ENCODE measurements at regions not wholly inside any gene's neighbourhood (a gene's known extent, or its start where the extent isn't known, plus 50 kb on each side); places are given as distances from the start of the nearest gene placed in this dataset.

DNA sequence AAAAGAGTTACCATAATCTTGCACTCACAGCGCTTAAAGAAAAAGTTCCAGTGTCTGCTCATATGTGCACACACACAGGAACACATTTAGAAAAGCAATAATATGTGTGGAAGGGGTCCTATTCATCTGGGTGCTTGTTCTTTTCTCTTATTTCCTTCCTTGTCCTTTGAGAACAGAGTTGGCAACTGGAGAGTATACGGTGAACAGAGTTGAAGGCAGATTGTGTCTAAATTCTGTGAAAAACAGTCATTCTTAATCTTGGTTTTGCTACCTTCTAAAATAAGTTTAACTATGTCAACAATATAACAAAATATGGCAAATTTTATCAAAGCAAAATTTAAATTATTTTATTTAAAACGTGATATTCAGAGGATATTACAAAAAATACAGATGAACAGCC, 365.1 kb upstream of the NOCT start:
- no peak overlapping the region for H3K4me2 ChIP-seq (ENCODE audit: unreplicated experiment)
- H3F3A ChIP-seq (ENCODE audit: insufficient read depth) = 0 out of 2 replicates have a peak, but pooled peaks cover 9% of the 10 kb centered on the region
- no peaks in the 10 kb centered on the region for H3K27me3 ChIP-seq (replicated peaks; ENCODE audit: insufficient read depth)
- H3K9ac ChIP-seq = no peak overlapping the region
- no peaks in the 10 kb centered on the region for H3K9me2 ChIP-seq (ENCODE audit: insufficient read depth)
- H3K4me3 ChIP-seq = no peak overlapping the region
- DNase-seq = no peak
- no peak overlapping the region for H2AFZ ChIP-seq
- no peaks in the 10 kb centered on the region for H4K20me1 ChIP-seq (ENCODE audit: insufficient read depth)
- H3K27ac ChIP-seq = peak overlapping the region; percentile 33; the same call in 1 of the 2 replicates
- no peak for TF ChIP-seq EZH2 (IDR thresholded peaks at IDR 0.05; ENCODE audit: insufficient read depth, poor library complexity, severe bottlenecking)
- no peak for TF ChIP-seq EZH2phosphoT487 (IDR thresholded peaks at IDR 0.05; ENCODE audit: insufficient read depth, low read depth)
- H3K36me3 ChIP-seq (ENCODE audit: low read depth) = no peaks in the 10 kb centered on the region
- no peaks in the 10 kb centered on the region for H3K79me2 ChIP-seq (ENCODE audit: insufficient read depth)
- peaks cover 16% of the 10 kb centered on the region for H3K4me1 ChIP-seq (ENCODE audit: insufficient read depth)
- WGBS, 2 experiments (ENCODE audit: low coverage in 1 of 2, low lambda C conversion rate in 2 of 2, missing lambda C conversion rate in 2 of 2) = 61 to 63% methylated on average over 3 of the region's 3 CpGs
- H3K9me3 ChIP-seq (ENCODE audit: low read depth) = no peaks in the 10 kb centered on the region
- in situ Hi-C loops (cut with MboI) = loop anchor here (25.0 kb wide), 1 partner anchor 1538 kb away; no protein-coding TSS in a partner anchor

DNA sequence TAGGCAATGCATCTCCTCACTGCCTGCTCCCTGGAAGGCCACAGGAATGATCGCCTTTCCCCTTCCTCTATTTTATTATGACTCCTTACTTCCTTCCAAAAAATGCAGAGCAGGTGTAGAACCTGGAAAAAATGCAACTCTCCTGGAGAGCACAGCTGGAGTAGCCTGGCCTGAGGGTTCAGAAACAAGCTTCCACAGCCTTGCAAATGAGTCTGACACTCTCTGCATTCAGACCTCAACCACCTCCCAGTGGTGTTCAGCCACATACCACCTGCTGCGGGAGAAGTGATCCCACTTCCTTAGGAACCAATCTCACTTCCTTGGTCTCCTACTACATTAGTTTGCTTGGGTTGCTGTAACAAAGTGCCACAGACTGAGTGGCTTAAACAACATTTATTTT, 368.1 kb upstream of the NOCT start:
- no peaks in the 10 kb centered on the region for H3K27me3 ChIP-seq (replicated peaks; ENCODE audit: insufficient read depth)
- no peak for TF ChIP-seq EZH2 (IDR thresholded peaks at IDR 0.05; ENCODE audit: insufficient read depth, poor library complexity, severe bottlenecking)
- TF ChIP-seq EZH2phosphoT487 (IDR thresholded peaks at IDR 0.05; ENCODE audit: insufficient read depth, low read depth) = no peak
- WGBS, 2 experiments (ENCODE audit: low coverage in 1 of 2, low lambda C conversion rate in 2 of 2, missing lambda C conversion rate in 2 of 2) = 68 to 81% methylated on average over 2 of the region's 2 CpGs

GRCh38 chr4:138646383-138646782, 369.2 kb upstream of the NOCT start:
- Histone ChIP-seq H3K9me2 (ENCODE audit: insufficient read depth) (no peaks in the 10 kb centered on the region), H4K20me1 (ENCODE audit: insufficient read depth) (no peaks in the 10 kb centered on the region), H3K36me3 (ENCODE audit: low read depth) (no peaks in the 10 kb centered on the region), H2AFZ (no peak overlapping the region), H3K4me1 (ENCODE audit: insufficient read depth) (peaks cover 28% of the 10 kb centered on the region), H3K79me2 (ENCODE audit: insufficient read depth) (no peaks in the 10 kb centered on the region), H3K27me3 (replicated peaks; ENCODE audit: insufficient read depth) (no peaks in the 10 kb centered on the region), H3K27ac (no peak overlapping the region), H3F3A (ENCODE audit: insufficient read depth) (peaks cover 20% of the 10 kb centered on the region; the same call in 1 of the 2 replicates), H3K9ac (no peak overlapping the region), H3K9me3 (ENCODE audit: low read depth) (no peaks in the 10 kb centered on the region), H3K4me2 (ENCODE audit: unreplicated experiment) (no peak overlapping the region), H3K4me3 (no peak overlapping the region)
- DNase-seq = no peak
- TF ChIP-seq EZH2phosphoT487 (IDR thresholded peaks at IDR 0.05; ENCODE audit: insufficient read depth, low read depth) (no peak), EZH2 (IDR thresholded peaks at IDR 0.05; ENCODE audit: insufficient read depth, poor library complexity, severe bottlenecking) (no peak)
- in situ Hi-C loops (cut with MboI) = no loop called here
- 68 to 76% methylated on average over 4 of the region's 4 CpGs for WGBS, 2 experiments (ENCODE audit: low coverage in 1 of 2, low lambda C conversion rate in 2 of 2, missing lambda C conversion rate in 2 of 2)

More for the DNA sequence above, 368.1 kb upstream of the NOCT start:
- no peak overlapping the region for H3K27ac ChIP-seq
- H4K20me1 ChIP-seq (ENCODE audit: insufficient read depth) = no peaks in the 10 kb centered on the region
- H2AFZ ChIP-seq = no peak overlapping the region
- no peaks in the 10 kb centered on the region for H3K9me3 ChIP-seq (ENCODE audit: low read depth)
- H3K4me2 ChIP-seq (ENCODE audit: unreplicated experiment) = no peak overlapping the region
- no peaks in the 10 kb centered on the region for H3K9me2 ChIP-seq (ENCODE audit: insufficient read depth)
- peaks cover 29% of the 10 kb centered on the region for H3K4me1 ChIP-seq (ENCODE audit: insufficient read depth)
- H3F3A ChIP-seq (ENCODE audit: insufficient read depth) = peaks cover 23% of the 10 kb centered on the region; the same call in 1 of the 2 replicates
- no peak overlapping the region for H3K4me3 ChIP-seq
- no peaks in the 10 kb centered on the region for H3K79me2 ChIP-seq (ENCODE audit: insufficient read depth)
- no peak overlapping the region for H3K9ac ChIP-seq
- H3K36me3 ChIP-seq (ENCODE audit: low read depth) = no peaks in the 10 kb centered on the region
- in situ Hi-C loops (cut with MboI) = no loop called here
- no peak for DNase-seq

DNA sequence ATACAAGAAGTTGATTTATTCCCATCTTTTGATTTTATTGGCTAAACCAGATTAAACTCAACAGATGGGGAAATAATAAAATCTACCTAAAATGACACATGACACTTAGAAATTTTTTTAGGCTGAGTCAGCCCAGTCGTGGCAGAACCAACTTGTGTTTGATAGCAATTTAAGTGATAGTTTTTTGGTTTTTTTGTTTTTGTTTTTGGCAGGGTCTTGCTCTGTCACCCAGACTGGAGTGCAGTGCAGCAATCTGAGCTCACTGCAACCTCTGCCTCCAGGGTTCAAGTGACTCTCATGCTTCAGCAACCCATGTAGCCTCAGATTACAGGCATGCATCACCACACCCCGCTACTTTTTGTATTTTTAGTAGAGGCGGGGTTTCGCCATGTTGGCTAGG, 370.3 kb upstream of the NOCT start:
- in situ Hi-C loops (cut with MboI) = no loop called here
- Histone ChIP-seq H3K4me3 (no peak overlapping the region), H3K9ac (no peak overlapping the region), H3K9me3 (ENCODE audit: low read depth) (no peaks in the 10 kb centered on the region), H3F3A (ENCODE audit: insufficient read depth) (peaks cover 14% of the 10 kb centered on the region; the same call in 1 of the 2 replicates), H4K20me1 (ENCODE audit: insufficient read depth) (no peaks in the 10 kb centered on the region), H3K27me3 (replicated peaks; ENCODE audit: insufficient read depth) (no peaks in the 10 kb centered on the region), H3K4me2 (ENCODE audit: unreplicated experiment) (no peak overlapping the region), H3K36me3 (ENCODE audit: low read depth) (no peaks in the 10 kb centered on the region), H2AFZ (no peak overlapping the region), H3K9me2 (ENCODE audit: insufficient read depth) (no peaks in the 10 kb centered on the region), H3K27ac (no peak overlapping the region), H3K79me2 (ENCODE audit: insufficient read depth) (no peaks in the 10 kb centered on the region), H3K4me1 (ENCODE audit: insufficient read depth) (peaks cover 17% of the 10 kb centered on the region)
- 54 to 61% methylated on average over 4 of the region's 4 CpGs for WGBS, 2 experiments (ENCODE audit: low coverage in 1 of 2, low lambda C conversion rate in 2 of 2, missing lambda C conversion rate in 2 of 2)
- DNase-seq = peak; percentile 37
- TF ChIP-seq EZH2phosphoT487 (IDR thresholded peaks at IDR 0.05; ENCODE audit: insufficient read depth, low read depth) (no peak), EZH2 (IDR thresholded peaks at IDR 0.05; ENCODE audit: insufficient read depth, poor library complexity, severe bottlenecking) (no peak)

- H3F3A ChIP-seq (ENCODE audit: insufficient read depth) = peaks cover 19% of the 10 kb centered on the region
- peaks cover 18% of the 10 kb centered on the region for H3K4me1 ChIP-seq (ENCODE audit: insufficient read depth)
- no peak for DNase-seq
- H3K27me3 ChIP-seq (replicated peaks; ENCODE audit: insufficient read depth) = no peaks in the 10 kb centered on the region
- no peak for TF ChIP-seq EZH2 (IDR thresholded peaks at IDR 0.05; ENCODE audit: insufficient read depth, poor library complexity, severe bottlenecking)
- TF ChIP-seq EZH2phosphoT487 (IDR thresholded peaks at IDR 0.05; ENCODE audit: insufficient read depth, low read depth) = no peak
- in situ Hi-C loops (cut with MboI) = no loop called here
- no peak overlapping the region for H3K4me2 ChIP-seq (ENCODE audit: unreplicated experiment)
- H3K4me3 ChIP-seq = no peak overlapping the region
- H3K36me3 ChIP-seq (ENCODE audit: low read depth) = no peaks in the 10 kb centered on the region
- H3K9ac ChIP-seq = no peak overlapping the region
- H3K27ac ChIP-seq = no peak overlapping the region
- no peaks in the 10 kb centered on the region for H3K79me2 ChIP-seq (ENCODE audit: insufficient read depth)
- 88 to 90% methylated on average over 5 of the region's 5 CpGs for WGBS, 2 experiments (ENCODE audit: low coverage in 1 of 2, low lambda C conversion rate in 2 of 2, missing lambda C conversion rate in 2 of 2)
- no peak overlapping the region for H2AFZ ChIP-seq
- H3K9me3 ChIP-seq (ENCODE audit: low read depth) = no peaks in the 10 kb centered on the region
- no peaks in the 10 kb centered on the region for H4K20me1 ChIP-seq (ENCODE audit: insufficient read depth)
- H3K9me2 ChIP-seq (ENCODE audit: insufficient read depth) = no peaks in the 10 kb centered on the region
Observed at GRCh38 chr4:138644322-138644721, 371.3 kb upstream of the NOCT start.

All from GM23248 (cell line).